Activated CD8-positive, alpha-beta memory T cell treated with anti-CD3 and anti-CD28 coated beads for 1 hour (primary cell): ENCODE measurements at regions not wholly inside any gene's neighbourhood (a gene's known extent, or its start where the extent isn't known, plus 50 kb on each side); places are given as distances from the start of the nearest gene placed in this dataset.
"Not testable (repeated sequence)": the region's sequence is repeated elsewhere in the genome, so short reads cannot be mapped to it uniquely, and the experiment has no call there.

Experiments
- DNase-seq, 2 donors: peaks; one replicate each; pipeline ENCODE4 v3.0.0-alpha.2; 2020; ENCODE audit warnings: low read depth in 1 of 2; ENCODE audit errors: extremely low read depth in 1 of 2

GRCh38 chr7:36058020-36058592, 94.9 kb upstream of the EEPD1 start:
- no peak for DNase-seq

GRCh38 chr7:36060388-36060787, 92.7 kb upstream of the EEPD1 start:
- DNase-seq, result not testable (repeated sequence)

- DNase-seq, result no peak
Observed at GRCh38 chr7:36062154-36062815, 90.8 kb upstream of the EEPD1 start.

GRCh38 chr7:36064676-36065075, 88.4 kb upstream of the EEPD1 start:
- DNase-seq, result no peak

GRCh38 chr7:36065563-36066342, 87.3 kb upstream of the EEPD1 start:
- DNase-seq, result not testable (repeated sequence)

- DNase-seq, result no peak
Observed at GRCh38 chr7:36066343-36066664, 86.8 kb upstream of the EEPD1 start.

GRCh38 chr7:36070230-36070629, 82.8 kb upstream of the EEPD1 start:
- DNase-seq, result no peak

GRCh38 chr7:36071605-36072004, 81.4 kb upstream of the EEPD1 start:
- DNase-seq, result no peak

GRCh38 chr7:36072620-36073019, 80.4 kb upstream of the EEPD1 start:
- DNase-seq, result no peak

GRCh38 chr7:36075561-36075960, 77.5 kb upstream of the EEPD1 start:
- DNase-seq, result no peak

- no peak for DNase-seq
Observed at GRCh38 chr7:36076074-36076473, 77.0 kb upstream of the EEPD1 start.

- DNase-seq, result no peak
Observed at GRCh38 chr7:36078816-36079360, 74.2 kb upstream of the EEPD1 start.

- no peak for DNase-seq
Observed at GRCh38 chr7:36079446-36080025, 73.5 kb upstream of the EEPD1 start.

GRCh38 chr7:36080843-36081242, 72.2 kb upstream of the EEPD1 start:
- DNase-seq, result no peak

- DNase-seq, result no peak
Observed at GRCh38 chr7:36082216-36082615, 70.8 kb upstream of the EEPD1 start.

GRCh38 chr7:36082910-36083309, 70.1 kb upstream of the EEPD1 start:
- DNase-seq, result no peak

- no peak for DNase-seq
Observed at GRCh38 chr7:36083626-36084380, 69.3 kb upstream of the EEPD1 start.

GRCh38 chr7:36084485-36085091, 68.5 kb upstream of the EEPD1 start:
- DNase-seq, result no peak

- no peak for DNase-seq
Observed at GRCh38 chr7:36085096-36085495, 68.0 kb upstream of the EEPD1 start.

GRCh38 chr7:36086571-36086970, 66.5 kb upstream of the EEPD1 start:
- DNase-seq, result no peak
